NCI-H446 (cell line): ENCODE measurements at regions not wholly inside any gene's neighbourhood (a gene's known extent, or its start where the extent isn't known, plus 50 kb on each side); places are given as distances from the start of the nearest gene placed in this dataset.

Experiments used
- DNase-seq, 2 experiments: peaks; one replicate each; lab custom pipeline; 2025; lab: John Stamatoyannopoulos, UW

DNA sequence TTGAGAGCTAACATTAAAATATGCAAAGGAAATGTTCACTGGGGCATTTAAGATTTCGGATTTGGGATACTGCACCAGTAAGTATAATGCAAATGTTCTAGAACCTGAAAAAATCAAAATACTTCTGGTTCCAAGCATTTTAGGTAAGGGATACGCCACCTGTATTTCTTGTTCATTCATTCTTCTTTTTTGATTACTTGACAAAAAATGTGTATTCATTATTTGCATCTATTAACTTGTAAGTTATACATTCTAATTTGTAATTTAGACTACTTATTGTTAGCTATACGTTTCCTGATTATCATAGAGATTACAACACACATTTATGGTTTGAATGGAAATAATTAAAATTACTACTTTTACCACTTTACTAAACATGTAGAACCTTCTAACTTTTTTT is 486.9 kb downstream of the SOX5 start:
- no peak for DNase-seq

DNA sequence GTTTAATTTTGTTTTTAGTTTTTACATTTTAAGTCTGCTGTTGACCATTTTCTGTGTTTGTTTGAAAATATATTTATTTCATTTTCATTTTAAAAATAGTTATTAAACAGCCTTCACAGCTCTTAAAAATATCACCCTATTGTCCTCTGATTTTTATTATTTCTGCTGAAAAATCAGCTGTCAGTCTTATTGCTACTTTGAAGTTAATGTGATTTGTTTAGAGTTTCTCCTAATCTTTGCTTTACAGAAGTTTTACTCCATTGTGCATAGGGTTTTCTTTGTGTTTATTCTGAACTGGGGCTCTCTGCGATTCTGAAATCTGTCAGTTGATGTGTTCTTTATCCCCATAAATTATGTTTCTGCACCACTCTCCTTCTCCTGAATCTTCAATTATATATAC is 486.3 kb downstream of the SOX5 start:
- DNase-seq: no peak

DNA sequence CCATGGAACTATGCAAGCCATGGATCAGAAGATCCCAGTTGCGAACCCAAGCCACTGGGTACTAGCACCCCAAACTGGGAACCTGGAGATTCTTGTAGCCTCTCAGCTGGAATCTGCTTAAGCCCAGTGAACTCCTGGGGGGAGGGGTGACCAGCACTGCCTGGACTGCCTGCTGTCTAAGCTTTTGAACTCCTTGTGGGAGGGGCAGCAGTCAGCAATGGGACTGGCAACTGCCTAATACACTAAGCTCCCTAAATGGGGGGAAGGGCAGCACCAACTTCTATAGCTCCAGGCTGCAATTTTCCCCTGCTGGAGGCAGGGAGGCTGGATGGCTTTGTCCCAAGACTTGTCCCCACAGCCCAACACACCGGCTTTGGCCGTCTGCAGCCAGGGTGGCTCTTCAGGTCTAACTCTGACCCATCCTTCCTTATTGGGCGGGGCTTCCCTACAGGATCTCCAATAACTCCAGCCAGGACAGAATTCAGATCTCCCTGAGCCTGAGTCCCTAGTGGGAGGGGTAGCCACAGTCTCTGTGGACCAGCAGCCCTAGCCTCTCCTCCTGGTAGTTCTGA is 485.1 kb downstream of the SOX5 start:
- no peak for DNase-seq

DNA sequence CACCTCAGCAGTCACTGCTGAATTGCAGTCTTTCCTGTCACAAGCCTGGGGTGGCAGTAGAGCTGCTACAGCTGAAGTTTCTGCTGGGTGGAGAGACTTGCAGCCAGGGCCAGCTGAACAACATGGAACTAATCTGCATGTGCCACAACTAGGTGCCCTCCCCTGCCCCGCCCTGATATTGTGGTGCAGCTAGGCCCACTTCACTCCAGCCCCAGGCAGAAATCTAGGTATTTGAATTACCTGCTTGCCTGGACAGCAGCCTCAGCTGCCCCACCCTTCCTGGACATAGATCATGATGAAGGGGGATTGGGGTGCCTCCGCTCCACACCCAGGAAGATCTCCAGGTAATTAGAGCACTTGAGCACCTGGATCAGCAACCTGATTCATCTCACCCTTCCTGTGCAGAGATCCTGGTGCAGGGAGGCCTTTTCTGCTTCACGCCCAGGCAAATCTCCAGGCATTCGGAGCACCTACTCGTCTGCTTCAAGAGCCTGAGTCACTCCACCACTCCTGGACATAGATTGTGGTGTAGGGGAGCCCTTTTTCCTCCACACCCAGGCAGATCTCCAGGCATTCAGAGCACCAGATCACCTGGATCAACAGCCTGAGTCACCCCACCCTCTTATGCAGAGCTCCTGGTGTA is 477.0 kb downstream of the SOX5 start:
- DNase-seq: no peak

DNA sequence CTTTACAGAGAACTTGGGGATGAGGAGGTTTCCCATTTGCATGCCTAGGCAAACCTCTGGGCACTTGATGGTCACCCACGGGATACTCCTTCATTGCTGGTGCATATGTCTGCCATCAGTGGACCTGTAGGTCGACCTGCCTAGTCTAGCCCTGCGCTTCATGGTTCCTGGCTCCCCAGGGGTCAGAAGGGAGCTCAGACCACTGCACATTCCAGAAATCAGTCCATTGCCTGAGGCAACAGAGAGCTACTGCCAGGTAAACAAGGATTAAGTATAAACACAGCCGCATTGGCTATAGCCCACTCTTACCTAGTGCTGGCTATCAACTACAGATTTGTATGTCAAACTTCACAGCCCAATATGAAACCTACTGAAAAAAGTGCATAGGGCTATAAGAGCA is 476.4 kb downstream of the SOX5 start:
- no peak for DNase-seq

DNA sequence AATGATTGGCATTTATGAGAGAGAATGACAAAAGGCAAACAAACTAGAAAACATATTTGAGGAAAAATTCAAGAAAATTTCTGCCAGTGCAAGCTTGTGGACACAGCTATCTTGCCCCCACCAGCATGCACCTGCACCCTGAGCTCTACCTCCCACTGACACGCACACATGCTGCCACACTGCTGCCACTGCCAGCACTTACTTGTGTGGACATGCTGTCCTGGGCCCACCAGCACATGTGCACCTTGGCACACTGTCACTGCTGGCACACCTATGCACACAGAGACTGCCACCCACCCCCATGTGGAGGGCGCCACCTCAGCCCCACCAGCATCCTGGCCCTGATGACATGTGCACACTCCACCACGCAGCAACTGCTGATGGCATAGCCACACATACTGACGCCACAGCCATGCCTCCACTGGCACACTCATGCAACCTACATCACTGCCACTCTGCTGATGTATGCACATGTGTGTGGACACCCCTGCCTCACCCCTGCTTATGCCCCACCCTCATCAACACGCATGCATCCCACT is 475.0 kb downstream of the SOX5 start:
- no peak for DNase-seq
